DOHH2 (cell line): ENCODE measurements at regions not wholly inside any gene's neighbourhood (a gene's known extent, or its start where the extent isn't known, plus 50 kb on each side); places are given as distances from the start of the nearest gene placed in this dataset.

Experiments used
- H3F3A ChIP-seq: fragments of 200-600 bp; sonication (generic), shearing (Covaris generic); 2 replicates; pipeline ENCODE4 v1.6.0; 2016; ENCODE audit warnings: antibody characterized with exemption, mild to moderate bottlenecking; ENCODE audit not compliant: control insufficient read depth, insufficient read depth
- H3K27ac ChIP-seq: fragments of 200-600 bp; sonication (generic); 2 replicates; pipeline ENCODE4 v1.5.1; 2014; ENCODE audit warnings: low read depth, mild to moderate bottlenecking, low read length, moderate library complexity
- H3K27me3 ChIP-seq: fragments of 200-600 bp; sonication (generic); 2 replicates; pipeline ENCODE4 v1.6.1; 2014; ENCODE audit warnings: mild to moderate bottlenecking, low read length, mixed read lengths; ENCODE audit not compliant: control insufficient read depth
- H3K36me3 ChIP-seq: fragments of 200-600 bp; sonication (generic); 2 replicates; pipeline ENCODE4 v1.6.1; 2014; ENCODE audit warnings: mild to moderate bottlenecking, low read length, moderate library complexity, mixed read lengths; ENCODE audit not compliant: control insufficient read depth
- H3K4me1 ChIP-seq: fragments of 200-600 bp; sonication (generic); 2 replicates; pipeline ENCODE4 v1.6.1; 2014; ENCODE audit warnings: mild to moderate bottlenecking, low read length, mixed read lengths; ENCODE audit not compliant: control insufficient read depth
- H3K4me2 ChIP-seq: fragments of 200-600 bp; sonication (generic); 2 replicates; pipeline ENCODE4 v1.6.0; 2014; ENCODE audit warnings: mild to moderate bottlenecking, low read length, moderate library complexity
- H3K4me3 ChIP-seq: fragments of 200-600 bp; sonication (generic); 2 replicates; pipeline ENCODE4 v1.5.1; 2014; ENCODE audit warnings: mild to moderate bottlenecking, low read length, mixed read lengths
- H3K79me2 ChIP-seq: fragments of 200-600 bp; sonication (generic); 2 replicates; pipeline ENCODE4 v1.6.1; 2014; ENCODE audit warnings: mild to moderate bottlenecking, low read length, mixed read lengths; ENCODE audit not compliant: control insufficient read depth
- H3K9me2 ChIP-seq: fragments of 200-600 bp; sonication (generic); replicated peaks from 2 replicates; pipeline ENCODE4 v1.6.1; 2014; ENCODE audit warnings: mild to moderate bottlenecking, low read length, mixed read lengths; ENCODE audit not compliant: control insufficient read depth
- H3K9me3 ChIP-seq: fragments of 200-600 bp; sonication (generic); 2 replicates; pipeline ENCODE4 v1.6.1; 2014; ENCODE audit warnings: antibody characterized with exemption, low read length, mixed read lengths; ENCODE audit not compliant: control insufficient read depth, insufficient read depth
- H4K20me1 ChIP-seq: fragments of 200-600 bp; sonication (generic); 2 replicates; pipeline ENCODE4 v1.6.0; 2014; ENCODE audit warnings: low read depth, mild to moderate bottlenecking, antibody characterized with exemption, low read length, moderate library complexity; ENCODE audit not compliant: control insufficient read depth, insufficient read depth
- EZH2phosphoT487 ChIP-seq: fragments of 200-600 bp; sonication (generic); IDR thresholded peaks from 2 replicates; pipeline ENCODE4 v1.6.1; 2017; ENCODE audit warnings: borderline replicate concordance, mild to moderate bottlenecking, antibody characterized with exemption, low read length, moderate library complexity, mixed read lengths
- TF ChIP-seq, protein P1 (sequence below): fragments of 200-600 bp; sonication (generic); IDR thresholded peaks from one replicate; pipeline ENCODE4 v1.5.1; 2014; ENCODE audit warnings: antibody characterized with exemption, mild to moderate bottlenecking, low read depth, low read length; ENCODE audit not compliant: poor library complexity, severe bottlenecking

DNA sequence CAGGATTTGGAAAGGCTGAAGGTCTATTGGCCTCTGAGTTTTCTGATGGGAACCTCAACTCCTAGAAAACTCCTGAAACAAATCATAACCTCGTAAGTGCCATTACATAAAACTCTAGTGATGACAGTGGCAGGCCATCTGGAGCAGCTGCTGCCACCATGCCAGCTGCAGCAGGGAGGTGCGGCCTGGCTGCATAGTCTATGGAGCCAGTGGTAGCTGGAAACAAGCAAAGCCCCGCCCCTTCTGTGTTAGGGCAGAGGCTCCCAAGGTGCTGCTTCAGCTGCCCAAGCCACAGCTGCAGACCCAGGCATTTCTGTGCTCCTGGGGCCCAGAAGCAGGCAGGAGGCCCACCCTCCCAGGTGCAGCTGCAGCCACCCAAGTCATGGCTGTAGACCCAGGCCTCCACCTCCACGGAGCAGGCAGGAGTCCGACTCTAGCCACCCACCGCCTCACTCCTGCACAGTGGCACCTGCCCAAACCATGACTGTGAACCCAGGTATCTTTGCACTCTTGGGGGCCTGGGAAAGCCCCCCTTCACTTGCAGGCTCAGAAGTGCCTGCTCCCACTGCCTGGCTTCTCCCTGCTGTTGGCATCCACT lies 254.1 kb upstream of the KCNJ16 start:
- Histone ChIP-seq H3K9me3 (peaks cover 13% of the 10 kb centered on the region; the same call in 1 of the 2 replicates), H3K36me3 (no peaks in the 10 kb centered on the region), H4K20me1 (no peaks in the 10 kb centered on the region), H3K4me3 (no peak overlapping the region), H3F3A (no peaks in the 10 kb centered on the region), H3K79me2 (no peaks in the 10 kb centered on the region), H3K4me1 (0 out of 2 replicates have a peak, but pooled peaks cover 3% of the 10 kb centered on the region), H3K9me2 (no peaks in the 10 kb centered on the region), H3K27me3 (no peaks in the 10 kb centered on the region), H3K27ac (no peak overlapping the region), H3K4me2 (no peak overlapping the region)
- TF ChIP-seq, protein P1, sequence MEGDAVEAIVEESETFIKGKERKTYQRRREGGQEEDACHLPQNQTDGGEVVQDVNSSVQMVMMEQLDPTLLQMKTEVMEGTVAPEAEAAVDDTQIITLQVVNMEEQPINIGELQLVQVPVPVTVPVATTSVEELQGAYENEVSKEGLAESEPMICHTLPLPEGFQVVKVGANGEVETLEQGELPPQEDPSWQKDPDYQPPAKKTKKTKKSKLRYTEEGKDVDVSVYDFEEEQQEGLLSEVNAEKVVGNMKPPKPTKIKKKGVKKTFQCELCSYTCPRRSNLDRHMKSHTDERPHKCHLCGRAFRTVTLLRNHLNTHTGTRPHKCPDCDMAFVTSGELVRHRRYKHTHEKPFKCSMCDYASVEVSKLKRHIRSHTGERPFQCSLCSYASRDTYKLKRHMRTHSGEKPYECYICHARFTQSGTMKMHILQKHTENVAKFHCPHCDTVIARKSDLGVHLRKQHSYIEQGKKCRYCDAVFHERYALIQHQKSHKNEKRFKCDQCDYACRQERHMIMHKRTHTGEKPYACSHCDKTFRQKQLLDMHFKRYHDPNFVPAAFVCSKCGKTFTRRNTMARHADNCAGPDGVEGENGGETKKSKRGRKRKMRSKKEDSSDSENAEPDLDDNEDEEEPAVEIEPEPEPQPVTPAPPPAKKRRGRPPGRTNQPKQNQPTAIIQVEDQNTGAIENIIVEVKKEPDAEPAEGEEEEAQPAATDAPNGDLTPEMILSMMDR: no peak
- no peak for TF ChIP-seq EZH2phosphoT487

DNA sequence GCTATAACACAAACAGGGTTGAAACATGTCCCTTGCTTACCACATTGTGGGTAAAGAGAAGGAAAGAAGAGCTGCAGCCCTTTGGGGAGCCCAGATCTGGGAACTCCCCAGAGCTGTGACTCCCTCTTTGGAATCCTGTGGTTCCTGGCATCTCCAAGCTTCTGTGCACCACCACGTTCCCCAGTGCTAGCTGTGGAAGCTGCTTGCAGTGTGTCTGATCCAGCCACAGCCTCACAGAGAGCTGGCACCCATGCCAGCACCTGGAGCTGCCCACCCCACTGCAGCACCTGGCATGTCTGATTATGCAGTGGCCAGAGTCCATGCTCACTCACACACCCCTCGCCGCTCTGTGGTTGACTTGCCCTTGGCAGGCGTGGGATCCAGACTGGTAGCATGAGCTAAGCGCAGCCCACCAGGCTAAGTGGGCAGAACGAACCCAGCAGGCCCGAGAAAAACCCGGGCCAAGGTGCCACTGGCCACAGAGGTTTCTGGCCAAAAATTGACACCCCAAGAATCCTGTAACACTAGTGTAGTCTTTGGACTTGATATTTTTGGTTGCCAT lies 252.6 kb upstream of the KCNJ16 start:
- 0 out of 2 replicates have a peak, but pooled peaks cover 3% of the 10 kb centered on the region for H3K4me1 ChIP-seq
- peaks cover 13% of the 10 kb centered on the region; the same call in 1 of the 2 replicates for H3K9me3 ChIP-seq
- no peaks in the 10 kb centered on the region for H3K27me3 ChIP-seq
- H3F3A ChIP-seq: no peaks in the 10 kb centered on the region
- no peaks in the 10 kb centered on the region for H3K9me2 ChIP-seq
- no peak overlapping the region for H3K4me3 ChIP-seq
- H3K36me3 ChIP-seq: no peaks in the 10 kb centered on the region
- TF ChIP-seq EZH2phosphoT487: no peak
- TF ChIP-seq, protein P1: no peak
- H3K27ac ChIP-seq: no peak overlapping the region
- no peak overlapping the region for H3K4me2 ChIP-seq
- H4K20me1 ChIP-seq: no peaks in the 10 kb centered on the region
- H3K79me2 ChIP-seq: no peaks in the 10 kb centered on the region

DNA sequence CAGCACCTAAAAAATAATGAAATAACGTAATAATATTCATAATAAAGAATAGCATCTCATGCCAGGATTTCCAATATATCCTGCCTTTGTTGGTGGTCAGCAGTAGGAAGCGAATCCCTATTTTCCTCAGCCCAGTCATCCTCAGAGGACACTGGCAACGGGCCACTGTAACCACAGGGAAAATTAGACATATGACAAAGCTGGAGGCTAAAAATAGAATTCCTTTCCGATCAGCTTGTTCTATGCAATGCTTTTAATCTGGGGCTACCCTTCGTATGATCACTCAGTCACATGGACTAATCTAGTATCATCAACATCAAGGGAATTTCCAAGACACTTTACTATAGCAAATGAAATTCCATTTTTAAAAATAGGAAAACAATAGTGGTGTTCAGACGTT lies 246.9 kb upstream of the KCNJ16 start:
- H3K79me2 ChIP-seq: no peaks in the 10 kb centered on the region
- H3K4me1 ChIP-seq: no peaks in the 10 kb centered on the region
- no peak overlapping the region for H3K4me3 ChIP-seq
- H3K27ac ChIP-seq: no peak overlapping the region
- H3K9me3 ChIP-seq: no peaks in the 10 kb centered on the region
- TF ChIP-seq EZH2phosphoT487: no peak
- TF ChIP-seq, protein P1: no peak
- H4K20me1 ChIP-seq: no peaks in the 10 kb centered on the region
- no peak overlapping the region for H3K4me2 ChIP-seq
- H3F3A ChIP-seq: no peaks in the 10 kb centered on the region
- no peaks in the 10 kb centered on the region for H3K27me3 ChIP-seq
- H3K9me2 ChIP-seq: no peaks in the 10 kb centered on the region; the same call in 1 of the 2 replicates
- H3K36me3 ChIP-seq: no peaks in the 10 kb centered on the region
